ENCODE measurements at regions not wholly inside any gene's neighbourhood (a gene's known extent, or its start where the extent isn't known, plus 50 kb on each side); places are given as distances from the start of the nearest gene placed in this dataset.

DNA sequence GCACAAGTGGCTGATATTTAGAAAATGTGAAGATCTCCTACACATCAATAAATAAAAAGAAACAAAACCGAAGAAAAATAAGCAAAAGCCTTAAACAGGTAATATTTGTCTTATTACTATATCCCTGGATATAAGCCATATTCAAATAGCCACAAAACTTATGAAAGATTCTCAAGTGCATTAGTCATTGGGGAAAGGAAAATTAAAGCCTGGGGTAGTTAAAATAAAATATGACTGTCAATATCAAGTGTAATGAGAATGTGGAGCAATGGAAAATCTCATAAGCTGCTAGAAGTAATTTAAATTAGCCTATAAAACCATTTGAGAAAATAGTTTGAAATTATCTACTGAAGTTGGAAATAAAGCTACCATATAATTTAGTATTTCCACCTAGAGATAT lies 399.9 kb downstream of the GASK1B start:
- Histone ChIP-seq H3K36me3 (no peaks in the 10 kb centered on the region), H3K9me3 (peaks cover 0 to 8% (median 0%) of the 10 kb centered on the region in 11 donors), H3K27me3 (no peaks in the 10 kb centered on the region), H3K4me1 (no peaks in the 10 kb centered on the region), H3K27ac (no peak overlapping the region), H3K4me3 (no peak overlapping the region)
- intact Hi-C loops (cut with DNase I): no loop called here
- DNase-seq (no peak), ATAC-seq (no peak)
- 88 to 91% methylated on average over 1 of the region's 1 CpG for WGBS, 2 donors
- TF ChIP-seq, protein P1, sequence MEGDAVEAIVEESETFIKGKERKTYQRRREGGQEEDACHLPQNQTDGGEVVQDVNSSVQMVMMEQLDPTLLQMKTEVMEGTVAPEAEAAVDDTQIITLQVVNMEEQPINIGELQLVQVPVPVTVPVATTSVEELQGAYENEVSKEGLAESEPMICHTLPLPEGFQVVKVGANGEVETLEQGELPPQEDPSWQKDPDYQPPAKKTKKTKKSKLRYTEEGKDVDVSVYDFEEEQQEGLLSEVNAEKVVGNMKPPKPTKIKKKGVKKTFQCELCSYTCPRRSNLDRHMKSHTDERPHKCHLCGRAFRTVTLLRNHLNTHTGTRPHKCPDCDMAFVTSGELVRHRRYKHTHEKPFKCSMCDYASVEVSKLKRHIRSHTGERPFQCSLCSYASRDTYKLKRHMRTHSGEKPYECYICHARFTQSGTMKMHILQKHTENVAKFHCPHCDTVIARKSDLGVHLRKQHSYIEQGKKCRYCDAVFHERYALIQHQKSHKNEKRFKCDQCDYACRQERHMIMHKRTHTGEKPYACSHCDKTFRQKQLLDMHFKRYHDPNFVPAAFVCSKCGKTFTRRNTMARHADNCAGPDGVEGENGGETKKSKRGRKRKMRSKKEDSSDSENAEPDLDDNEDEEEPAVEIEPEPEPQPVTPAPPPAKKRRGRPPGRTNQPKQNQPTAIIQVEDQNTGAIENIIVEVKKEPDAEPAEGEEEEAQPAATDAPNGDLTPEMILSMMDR (IDR thresholded peaks at IDR 0.05): no peak

DNA sequence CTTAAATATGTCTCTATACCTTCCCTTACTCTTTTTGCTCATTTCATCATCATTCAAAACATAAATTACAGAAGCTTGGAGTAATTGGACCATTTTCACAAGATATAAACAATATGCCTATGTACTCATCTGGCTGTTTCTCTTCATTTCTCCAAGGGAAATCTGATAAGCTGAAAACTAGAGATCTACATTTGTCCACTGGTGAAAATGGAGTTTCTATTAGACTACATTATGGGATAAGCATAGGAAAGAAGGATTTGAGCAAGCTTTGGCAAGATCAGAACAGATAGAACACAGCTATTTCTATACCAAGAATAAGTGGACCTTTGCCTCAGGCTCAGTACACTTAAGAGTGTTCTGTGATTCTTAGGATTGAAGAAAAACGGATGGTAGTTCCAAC lies 404.4 kb downstream of the GASK1B start:
- intact Hi-C loops (cut with DNase I): no loop called here
- Histone ChIP-seq H3K27me3 (no peaks in the 10 kb centered on the region), H3K4me1 (no peaks in the 10 kb centered on the region), H3K27ac (no peak overlapping the region), H3K9me3 (no peaks in the 10 kb centered on the region), H3K36me3 (no peaks in the 10 kb centered on the region), H3K4me3 (no peak overlapping the region)
- ATAC-seq (no peak), DNase-seq (no peak)
- WGBS, 2 donors: 49 to 69% methylated on average over 1 of the region's 1 CpG
- TF ChIP-seq, protein P1 (IDR thresholded peaks at IDR 0.05): no peak

DNA sequence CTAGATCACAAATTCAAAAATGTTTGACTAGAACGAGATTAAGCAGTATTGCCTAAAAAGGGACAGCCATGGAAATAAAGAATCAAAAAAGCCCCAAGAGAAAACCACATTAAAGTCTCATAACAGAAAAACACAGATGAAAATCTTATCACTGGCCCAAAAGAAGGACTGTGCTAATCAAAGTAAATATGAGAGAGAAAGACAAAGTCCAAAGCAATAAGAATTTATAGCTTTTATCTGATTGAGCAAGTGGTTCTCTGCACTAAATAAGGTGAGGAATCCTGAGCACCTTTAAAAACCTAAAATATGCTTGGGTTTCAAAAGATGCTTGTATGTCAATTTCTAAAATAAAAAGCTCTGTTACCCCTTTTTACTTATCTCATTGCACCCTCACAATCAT lies 409.3 kb downstream of the GASK1B start:
- H3K27me3 ChIP-seq: no peaks in the 10 kb centered on the region
- intact Hi-C loops (cut with DNase I): no loop called here
- H3K4me1 ChIP-seq: no peaks in the 10 kb centered on the region
- TF ChIP-seq, protein P1 (IDR thresholded peaks at IDR 0.05): no peak
- 71 to 72% methylated on average over 1 of the region's 1 CpG for WGBS, 2 donors
- no peak for ATAC-seq
- no peaks in the 10 kb centered on the region for H3K36me3 ChIP-seq
- H3K9me3 ChIP-seq: peaks cover 0 to 4% (median 0%) of the 10 kb centered on the region in 11 donors
- no peak overlapping the region for H3K4me3 ChIP-seq
- H3K27ac ChIP-seq: no peak overlapping the region
- no peak for DNase-seq

DNA sequence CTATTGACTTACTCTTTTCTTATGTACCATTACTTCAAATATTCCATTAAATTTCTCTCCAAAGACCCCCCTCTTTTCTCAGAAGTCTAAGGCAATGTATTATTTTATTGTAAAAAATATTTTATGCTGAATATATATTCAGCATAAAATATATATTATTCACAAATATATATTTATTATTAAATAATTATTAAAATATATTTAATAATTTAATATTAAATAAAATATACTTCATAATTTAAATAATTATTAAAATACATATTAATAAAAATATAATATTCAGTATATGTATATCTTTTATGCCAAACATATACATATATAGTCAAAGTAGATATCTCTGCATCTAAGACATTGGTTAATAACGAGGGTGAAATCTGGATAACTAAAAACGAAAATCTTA lies 418.4 kb downstream of the GASK1B start:
- WGBS, 2 donors: 81 to 86% methylated on average over 2 of the region's 2 CpGs

More for the DNA sequence above, 418.4 kb downstream of the GASK1B start:
- intact Hi-C loops (cut with DNase I): no loop called here
- H3K4me3 ChIP-seq: no peak overlapping the region
- H3K27ac ChIP-seq: no peak overlapping the region
- no peak for DNase-seq
- no peaks in the 10 kb centered on the region for H3K4me1 ChIP-seq
- no peak for ATAC-seq
- H3K36me3 ChIP-seq: no peaks in the 10 kb centered on the region
- TF ChIP-seq, protein P1 (IDR thresholded peaks at IDR 0.05): no peak
- no peaks in the 10 kb centered on the region for H3K27me3 ChIP-seq
- peaks cover 0 to 25% (median 0%) of the 10 kb centered on the region in 11 donors for H3K9me3 ChIP-seq
